Prostate gland (tissue), 2 donors: ENCODE measurements at regions not wholly inside any gene's neighbourhood (a gene's known extent, or its start where the extent isn't known, plus 50 kb on each side); places are given as distances from the start of the nearest gene placed in this dataset.

ENCODE experiments used
- DNase-seq: peaks from one replicate; pipeline ENCODE4 v3.0.0-alpha.2; 2019; ENCODE audit warnings: low spot score
- H3K27ac ChIP-seq, 2 donors: fragments of 200-600 bp; sonication (generic); 2 replicates each; pipeline ENCODE4 v1.5.1; 2017 to 2019
- H3K27me3 ChIP-seq: fragments of 200-600 bp; sonication (generic); replicated peaks from 2 replicates; pipeline ENCODE4 v1.5.1; 2019; ENCODE audit not compliant: insufficient read depth
- H3K36me3 ChIP-seq, 2 donors: fragments of 200-600 bp; sonication (generic); 1 replicate in 1 of 2; 2 replicates in 1 of 2; pipeline versions ENCODE4 v1.5.1 to v1.8.1; 2017 to 2019
- H3K4me1 ChIP-seq: fragments of 200-600 bp; sonication (generic); replicated peaks from 2 replicates; pipeline ENCODE4 v1.5.1; 2019
- H3K4me3 ChIP-seq, 2 donors: fragments of 200-600 bp; sonication (generic); 2 replicates each; pipeline ENCODE4 v1.5.1; 2017 to 2019
- H3K9me3 ChIP-seq: fragments of 200-600 bp; sonication (generic); 2 replicates; pipeline ENCODE4 v1.5.1; 2017
- POLR2A ChIP-seq: fragments of 450-650 bp; IDR thresholded peaks from one replicate; pipeline ENCODE4 v1.6.1; 2016; ENCODE audit warnings: antibody characterized with exemption, mild to moderate bottlenecking
- POLR2AphosphoS5 ChIP-seq: sonication (generic); formaldehyde crosslinking; IDR thresholded peaks from one replicate; pipeline ENCODE4 v1.6.1; 2017; ENCODE audit warnings: antibody characterized with exemption
- WGBS: methylation state at CpG from one replicate; pipeline ENCODE4 v1.1.5; 2018; 5-methylcytosine and 5-hydroxymethylcytosine counted together
- intact Hi-C: fragments of 100-400 bp; cut with DNase I; formaldehyde crosslinking; loops from one replicate; pipeline ENCODE4 v1.14.2; 2022
- TF ChIP-seq, protein P1 (sequence below), 4 experiments: fragments of 200-600 bp in 2 of 4; fragments of 450-650 bp in 2 of 4; sonication (generic) in 2 of 4; IDR thresholded peaks; 1 replicate in 3 of 4; 2 replicates in 1 of 4; pipeline ENCODE4 v1.5.1; 2016 to 2019; ENCODE audit warnings: antibody characterized with exemption in 4 of 4, mild to moderate bottlenecking in 2 of 4, moderate library complexity in 2 of 4

DNA sequence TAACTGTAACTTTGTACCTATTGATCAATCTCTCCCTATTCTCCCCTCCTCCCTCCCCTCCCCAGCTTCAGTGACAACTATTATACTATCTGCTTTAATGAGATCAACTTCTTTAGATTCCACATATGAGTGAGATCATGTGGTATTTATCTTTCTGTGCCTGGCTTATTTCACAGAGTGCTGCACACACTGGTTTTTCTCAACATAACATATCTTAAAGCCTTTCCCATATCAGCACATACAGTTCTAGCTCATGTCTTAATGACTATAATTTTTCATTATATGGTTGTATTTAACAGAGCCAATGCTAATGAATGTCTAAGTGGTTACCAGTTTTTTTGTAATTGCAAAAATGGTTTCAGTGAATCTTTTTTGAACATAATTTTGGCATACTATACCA is 340.3 kb upstream of the DDI1 start:
- Histone ChIP-seq H3K27ac (no peak overlapping the region), H3K27me3 (no peaks in the 10 kb centered on the region), H3K4me3 (no peak overlapping the region), H3K36me3 (no peaks in the 10 kb centered on the region), H3K4me1 (no peaks in the 10 kb centered on the region), H3K9me3 (no peaks in the 10 kb centered on the region)
- DNase-seq, result no peak
- intact Hi-C loops, result no loop called here
- TF ChIP-seq, protein P1, sequence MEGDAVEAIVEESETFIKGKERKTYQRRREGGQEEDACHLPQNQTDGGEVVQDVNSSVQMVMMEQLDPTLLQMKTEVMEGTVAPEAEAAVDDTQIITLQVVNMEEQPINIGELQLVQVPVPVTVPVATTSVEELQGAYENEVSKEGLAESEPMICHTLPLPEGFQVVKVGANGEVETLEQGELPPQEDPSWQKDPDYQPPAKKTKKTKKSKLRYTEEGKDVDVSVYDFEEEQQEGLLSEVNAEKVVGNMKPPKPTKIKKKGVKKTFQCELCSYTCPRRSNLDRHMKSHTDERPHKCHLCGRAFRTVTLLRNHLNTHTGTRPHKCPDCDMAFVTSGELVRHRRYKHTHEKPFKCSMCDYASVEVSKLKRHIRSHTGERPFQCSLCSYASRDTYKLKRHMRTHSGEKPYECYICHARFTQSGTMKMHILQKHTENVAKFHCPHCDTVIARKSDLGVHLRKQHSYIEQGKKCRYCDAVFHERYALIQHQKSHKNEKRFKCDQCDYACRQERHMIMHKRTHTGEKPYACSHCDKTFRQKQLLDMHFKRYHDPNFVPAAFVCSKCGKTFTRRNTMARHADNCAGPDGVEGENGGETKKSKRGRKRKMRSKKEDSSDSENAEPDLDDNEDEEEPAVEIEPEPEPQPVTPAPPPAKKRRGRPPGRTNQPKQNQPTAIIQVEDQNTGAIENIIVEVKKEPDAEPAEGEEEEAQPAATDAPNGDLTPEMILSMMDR (IDR thresholded peaks at IDR 0.05), result no peak
- no peak for TF ChIP-seq POLR2AphosphoS5
- no peak for TF ChIP-seq POLR2A

DNA sequence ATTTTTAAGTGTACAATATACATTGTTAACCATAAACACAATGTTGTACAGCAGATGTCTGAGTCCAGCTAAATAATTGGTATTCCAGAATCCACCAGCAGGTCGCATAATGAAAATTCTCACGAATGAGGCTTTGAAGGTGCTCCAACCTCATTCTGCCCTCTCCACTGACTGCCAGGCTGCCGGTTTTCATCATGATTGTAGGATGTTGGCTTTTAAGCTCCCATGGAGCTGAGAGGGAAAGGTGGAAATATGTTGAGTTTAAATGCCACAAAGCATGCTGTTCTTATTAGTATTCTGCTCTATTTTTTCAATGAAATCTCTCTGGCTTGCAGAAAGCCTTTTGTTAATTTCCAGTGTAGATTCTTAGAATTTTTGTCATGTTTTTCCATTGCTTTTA is 337.2 kb upstream of the DDI1 start:
- Histone ChIP-seq H3K9me3 (no peaks in the 10 kb centered on the region), H3K27me3 (no peaks in the 10 kb centered on the region), H3K4me1 (no peaks in the 10 kb centered on the region), H3K4me3 (no peak overlapping the region), H3K27ac (no peak overlapping the region), H3K36me3 (no peaks in the 10 kb centered on the region)
- TF ChIP-seq, protein P1 (IDR thresholded peaks at IDR 0.05), result no peak
- TF ChIP-seq POLR2AphosphoS5, result no peak
- TF ChIP-seq POLR2A, result no peak
- intact Hi-C loops, result no loop called here
- 72% methylated on average over 3 of the region's 3 CpGs for WGBS
- DNase-seq, result no peak

DNA sequence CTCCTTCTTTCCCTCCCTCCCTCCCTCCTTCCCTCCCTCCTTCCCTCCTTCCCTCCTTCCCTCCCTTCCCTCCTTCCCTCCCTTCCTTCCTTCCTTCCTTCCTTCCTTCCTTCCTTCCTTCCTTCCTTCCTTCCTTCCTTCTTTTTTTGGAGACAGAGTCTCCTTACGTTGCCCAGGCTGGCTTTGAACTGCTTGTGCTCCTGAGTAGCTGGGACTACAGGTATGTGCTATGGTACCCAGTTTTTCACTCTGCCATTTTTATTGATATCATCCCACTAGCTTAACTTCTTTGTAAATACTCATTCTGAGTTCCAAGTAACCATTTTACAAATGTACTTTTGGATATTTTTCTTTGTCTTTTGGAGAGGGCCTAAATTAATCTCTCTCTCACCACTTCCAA is 336.8 kb upstream of the DDI1 start:
- Histone ChIP-seq H3K36me3 (no peaks in the 10 kb centered on the region), H3K27me3 (no peaks in the 10 kb centered on the region), H3K4me1 (no peaks in the 10 kb centered on the region), H3K27ac (no peak overlapping the region), H3K9me3 (no peaks in the 10 kb centered on the region), H3K4me3 (no peak overlapping the region)
- no peak for TF ChIP-seq POLR2AphosphoS5
- TF ChIP-seq POLR2A, result no peak
- TF ChIP-seq, protein P1 (IDR thresholded peaks at IDR 0.05), result no peak
- intact Hi-C loops, result no loop called here
- WGBS, result 100% methylated on average over 1 of the region's 1 CpG
- DNase-seq, result no peak

DNA sequence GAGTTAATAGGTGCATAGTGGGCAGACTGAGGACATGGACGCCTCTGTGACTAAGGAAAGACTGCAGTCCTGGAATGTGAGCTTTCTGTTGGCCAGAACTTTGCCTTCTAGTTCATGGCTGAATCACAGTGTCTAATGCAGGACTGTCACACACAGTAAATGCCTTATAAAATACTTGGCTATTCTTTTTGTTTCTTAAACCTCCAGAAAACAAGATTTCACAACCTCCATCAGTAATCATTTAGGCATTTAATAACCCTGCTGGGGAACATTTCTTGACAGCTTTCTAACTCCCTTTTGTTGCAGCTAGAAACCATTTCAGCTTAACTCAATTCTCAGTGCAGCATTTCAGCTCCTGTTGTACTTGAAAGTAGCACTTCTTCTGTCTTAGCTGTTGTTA is 335.8 kb upstream of the DDI1 start:
- TF ChIP-seq POLR2AphosphoS5 (no peak), POLR2A (no peak)
- TF ChIP-seq, protein P1 (IDR thresholded peaks at IDR 0.05), result no peak
- Histone ChIP-seq H3K27ac (no peak overlapping the region), H3K9me3 (no peaks in the 10 kb centered on the region), H3K4me3 (no peak overlapping the region), H3K4me1 (no peaks in the 10 kb centered on the region), H3K36me3 (no peaks in the 10 kb centered on the region), H3K27me3 (no peaks in the 10 kb centered on the region)
- no peak for DNase-seq
- intact Hi-C loops, result no loop called here
- WGBS, result 21% methylated on average over 1 of the region's 1 CpG

DNA sequence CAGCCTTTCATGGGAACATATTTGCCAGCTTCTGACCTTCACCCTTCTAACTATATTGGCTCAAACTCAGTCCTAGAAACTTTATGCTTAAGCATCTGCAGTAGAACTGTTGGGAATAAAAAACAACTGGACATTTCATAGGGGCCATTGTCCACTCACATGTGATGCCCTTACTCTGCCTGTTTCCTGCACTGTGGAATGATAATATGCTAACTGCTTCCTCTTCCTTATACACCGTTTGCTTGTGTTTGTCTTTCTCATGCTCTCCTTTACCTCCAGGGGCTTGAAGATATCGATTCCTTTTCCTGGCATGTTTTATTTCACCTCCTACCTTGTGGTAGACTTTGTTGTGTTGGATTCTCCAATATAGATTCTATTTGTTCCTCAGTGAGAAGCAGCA is 333.0 kb upstream of the DDI1 start:
- no peak overlapping the region for H3K27ac ChIP-seq
- no peaks in the 10 kb centered on the region for H3K4me1 ChIP-seq
- H3K36me3 ChIP-seq, result no peaks in the 10 kb centered on the region
- DNase-seq, result no peak
- 67% methylated on average over 2 of the region's 2 CpGs for WGBS
- TF ChIP-seq, protein P1 (IDR thresholded peaks at IDR 0.05), result no peak
- no peak for TF ChIP-seq POLR2AphosphoS5
- no peak for TF ChIP-seq POLR2A
- H3K9me3 ChIP-seq, result no peaks in the 10 kb centered on the region
- H3K4me3 ChIP-seq, result no peak overlapping the region
- intact Hi-C loops, result no loop called here
- no peaks in the 10 kb centered on the region for H3K27me3 ChIP-seq
